22Rv1 (cell line): ENCODE measurements at regions not wholly inside any gene's neighbourhood (a gene's known extent, or its start where the extent isn't known, plus 50 kb on each side); places are given as distances from the start of the nearest gene placed in this dataset.
"Not testable (repeated sequence)": the region's sequence is repeated elsewhere in the genome, so short reads cannot be mapped to it uniquely, and the experiment has no call there.

Experiments used
- H3K27ac ChIP-seq: fragments of 450-650 bp; 2 replicates; pipeline ENCODE4 v1.5.1; 2017
- ZFX ChIP-seq: fragments of 450-650 bp; IDR thresholded peaks from 2 replicates; pipeline ENCODE4 v1.6.1; 2017; ENCODE audit warnings: antibody characterized with exemption, borderline replicate concordance
- TF ChIP-seq, protein P1 (sequence below): fragments of 450-650 bp; IDR thresholded peaks from 2 replicates; pipeline ENCODE4 v1.5.1; 2017; ENCODE audit warnings: mild to moderate bottlenecking

DNA sequence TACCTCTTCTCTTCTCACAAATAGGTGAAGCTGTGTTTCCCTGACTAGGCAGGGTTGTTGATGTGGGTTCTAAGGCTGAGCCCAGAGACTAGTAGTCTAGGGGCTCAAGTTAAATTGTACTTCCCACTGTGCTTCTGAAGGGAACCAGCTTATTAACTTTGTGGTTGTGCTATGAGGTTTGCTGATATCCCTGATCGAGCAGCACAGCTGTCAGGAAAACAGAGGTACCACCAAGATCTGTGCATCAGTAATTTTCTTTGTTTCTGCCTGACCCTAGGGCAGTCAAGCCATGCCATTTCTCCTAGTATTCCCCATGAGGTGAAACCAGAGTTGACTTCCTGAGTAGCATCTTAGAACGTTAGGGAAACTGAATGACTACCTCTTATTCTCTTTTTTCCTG, 853.8 kb upstream of the MIR17HG start:
- H3K27ac ChIP-seq, result no peak overlapping the region
- TF ChIP-seq, protein P1, sequence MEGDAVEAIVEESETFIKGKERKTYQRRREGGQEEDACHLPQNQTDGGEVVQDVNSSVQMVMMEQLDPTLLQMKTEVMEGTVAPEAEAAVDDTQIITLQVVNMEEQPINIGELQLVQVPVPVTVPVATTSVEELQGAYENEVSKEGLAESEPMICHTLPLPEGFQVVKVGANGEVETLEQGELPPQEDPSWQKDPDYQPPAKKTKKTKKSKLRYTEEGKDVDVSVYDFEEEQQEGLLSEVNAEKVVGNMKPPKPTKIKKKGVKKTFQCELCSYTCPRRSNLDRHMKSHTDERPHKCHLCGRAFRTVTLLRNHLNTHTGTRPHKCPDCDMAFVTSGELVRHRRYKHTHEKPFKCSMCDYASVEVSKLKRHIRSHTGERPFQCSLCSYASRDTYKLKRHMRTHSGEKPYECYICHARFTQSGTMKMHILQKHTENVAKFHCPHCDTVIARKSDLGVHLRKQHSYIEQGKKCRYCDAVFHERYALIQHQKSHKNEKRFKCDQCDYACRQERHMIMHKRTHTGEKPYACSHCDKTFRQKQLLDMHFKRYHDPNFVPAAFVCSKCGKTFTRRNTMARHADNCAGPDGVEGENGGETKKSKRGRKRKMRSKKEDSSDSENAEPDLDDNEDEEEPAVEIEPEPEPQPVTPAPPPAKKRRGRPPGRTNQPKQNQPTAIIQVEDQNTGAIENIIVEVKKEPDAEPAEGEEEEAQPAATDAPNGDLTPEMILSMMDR, result no peak
- TF ChIP-seq ZFX, result no peak

DNA sequence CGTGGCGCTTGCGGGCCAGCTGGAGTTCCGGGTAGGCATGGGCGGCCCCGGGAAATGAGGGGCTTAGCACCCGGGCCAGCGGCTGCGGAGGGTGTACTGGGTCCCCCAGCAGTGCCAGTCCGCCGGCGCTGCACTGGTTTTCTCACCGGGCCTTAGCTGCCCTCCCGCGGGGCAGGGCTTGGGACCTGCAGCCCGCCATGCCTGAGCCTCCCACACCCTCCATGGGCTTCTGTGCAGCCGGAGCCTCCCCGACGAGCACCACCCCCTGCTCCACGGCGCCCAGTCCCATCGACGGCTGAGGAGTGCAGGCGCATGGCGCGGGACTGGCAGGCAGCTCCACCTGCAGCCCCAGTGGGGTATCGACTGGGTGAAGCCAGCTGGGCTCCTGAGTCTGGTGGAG, 852.6 kb upstream of the MIR17HG start:
- not testable (repeated sequence) for H3K27ac ChIP-seq

DNA sequence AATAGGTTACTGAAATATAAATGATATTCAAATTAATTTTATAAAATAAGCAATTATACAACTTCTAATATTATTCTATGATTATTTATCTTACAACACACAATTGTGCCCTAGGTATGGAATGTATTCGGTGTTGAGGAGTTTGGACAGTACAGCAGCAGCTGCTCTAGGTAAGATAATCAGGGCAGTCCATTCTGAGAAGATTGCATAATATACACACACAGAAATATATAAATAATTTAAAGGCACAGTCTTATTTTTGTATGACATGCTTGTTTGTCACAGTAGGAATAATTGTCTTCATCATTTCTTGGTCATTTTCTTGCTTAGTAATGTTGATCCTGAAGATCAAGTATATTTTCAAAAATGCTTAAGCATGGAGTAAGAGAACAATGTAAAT, 849.4 kb upstream of the MIR17HG start:
- no peak for TF ChIP-seq ZFX
- TF ChIP-seq, protein P1, result no peak

DNA sequence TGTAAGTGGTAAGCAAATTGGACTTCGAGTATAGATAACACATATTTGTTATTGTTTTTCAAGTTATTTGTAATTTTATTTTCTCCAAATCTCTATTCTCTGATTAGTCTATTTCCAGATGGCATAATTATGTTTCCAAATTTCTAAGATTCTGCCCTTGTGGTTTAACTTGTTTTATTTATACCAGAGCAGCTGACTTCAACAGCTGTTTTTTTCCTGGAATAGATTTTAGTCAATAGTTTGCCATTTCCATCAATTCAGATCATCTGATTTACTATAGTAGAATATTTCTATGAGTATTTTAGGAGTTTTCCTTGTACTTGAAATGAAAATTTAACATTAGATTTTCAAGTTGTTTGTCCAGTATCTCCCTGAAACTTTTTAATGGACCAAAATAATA, 848.7 kb upstream of the MIR17HG start:
- H3K27ac ChIP-seq, result no peak overlapping the region
- TF ChIP-seq ZFX, result no peak
- TF ChIP-seq, protein P1, result no peak

More for the DNA sequence above, 849.4 kb upstream of the MIR17HG start:
- H3K27ac ChIP-seq, result no peak overlapping the region

DNA sequence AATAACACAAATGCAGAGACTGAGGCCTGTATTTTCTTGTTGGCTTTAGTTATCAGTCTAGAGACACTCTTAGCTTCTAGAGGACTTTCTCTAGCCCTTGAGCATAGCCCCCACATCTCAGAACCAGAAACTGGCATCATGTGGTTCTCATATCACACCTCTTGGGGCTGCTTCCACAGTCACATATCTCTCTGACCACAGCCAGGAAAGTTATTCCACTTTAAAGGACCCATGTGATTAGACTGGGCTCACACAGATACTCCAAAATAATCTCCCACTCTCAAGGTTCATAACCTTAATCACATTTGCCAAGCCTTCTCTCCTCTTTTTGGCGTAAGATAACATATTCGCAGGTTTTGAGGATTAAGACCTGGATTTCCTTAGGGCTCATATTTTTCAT, 846.9 kb upstream of the MIR17HG start:
- H3K27ac ChIP-seq, result no peak overlapping the region
- no peak for TF ChIP-seq ZFX
- TF ChIP-seq, protein P1, result no peak

DNA sequence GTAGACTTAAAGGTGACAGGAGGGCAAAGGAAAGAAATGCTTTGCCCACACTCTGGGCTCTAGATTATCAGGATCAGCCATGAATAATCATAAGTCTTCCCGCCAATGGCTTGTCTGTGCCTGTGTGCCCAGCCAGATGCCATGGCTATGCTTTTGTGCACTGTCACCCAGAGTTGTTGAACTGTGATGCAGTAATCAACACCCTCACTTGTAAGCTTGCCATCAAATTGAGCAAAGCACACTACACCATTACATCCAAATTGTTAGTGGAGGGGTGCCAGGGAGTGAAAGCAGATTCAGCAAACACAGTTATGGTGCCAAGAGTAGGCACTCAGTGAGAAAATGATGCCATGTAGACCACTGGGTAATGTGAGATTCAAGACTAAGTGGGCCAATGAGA, 845.3 kb upstream of the MIR17HG start:
- no peak overlapping the region for H3K27ac ChIP-seq
- no peak for TF ChIP-seq ZFX
- TF ChIP-seq, protein P1, result no peak

DNA sequence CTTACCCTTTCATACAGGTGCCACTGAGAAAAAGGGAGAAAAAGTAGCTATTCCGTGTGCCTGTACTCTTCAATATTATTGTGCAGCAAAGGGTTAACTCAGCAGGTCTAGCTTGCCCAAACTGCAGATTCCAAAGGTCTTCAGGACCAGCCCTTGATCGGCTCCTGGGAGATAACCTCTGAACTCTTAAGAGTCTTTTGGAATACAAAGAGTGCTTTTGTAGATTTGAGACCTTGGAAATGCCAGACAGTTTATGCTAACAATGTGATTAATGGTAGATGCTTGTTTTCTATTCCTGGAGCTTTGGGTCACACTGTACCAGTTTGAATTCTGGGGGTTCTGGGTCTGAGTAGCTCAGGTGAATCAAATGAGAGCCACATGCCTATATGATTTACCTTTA, 844.7 kb upstream of the MIR17HG start:
- H3K27ac ChIP-seq, result no peak overlapping the region
- TF ChIP-seq ZFX, result no peak
- TF ChIP-seq, protein P1, result no peak

DNA sequence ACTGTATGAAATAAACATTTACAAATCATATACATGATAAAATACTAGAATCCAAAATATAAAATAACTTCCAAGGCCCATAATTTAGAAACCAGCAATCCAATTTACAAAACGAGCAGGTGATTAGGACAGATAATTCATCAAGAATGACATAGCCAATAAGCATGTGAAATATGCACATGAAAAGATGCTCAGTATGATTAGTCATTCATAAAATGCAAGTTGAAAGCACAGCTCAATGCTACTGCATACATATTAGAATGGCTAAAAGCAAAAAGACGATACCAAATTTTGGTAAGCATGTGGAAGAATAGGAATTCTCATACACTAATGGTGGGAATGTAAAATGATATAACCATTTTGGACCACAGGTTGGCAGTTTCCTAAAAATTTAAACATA, 837.2 kb upstream of the MIR17HG start:
- TF ChIP-seq ZFX, result no peak
- TF ChIP-seq, protein P1, result no peak

More for the DNA sequence above, 837.2 kb upstream of the MIR17HG start:
- H3K27ac ChIP-seq, result no peak overlapping the region
